ENCODE measurements at regions not wholly inside any gene's neighbourhood (a gene's known extent, or its start where the extent isn't known, plus 50 kb on each side); places are given as distances from the start of the nearest gene placed in this dataset.

GRCh38 chr5:9781890-9782289, 151.7 kb upstream of the TAS2R1 start:
- Histone ChIP-seq H3K27me3 (no peaks in the 10 kb centered on the region), H3K4me1 (ENCODE audit: insufficient read depth) (no peaks in the 10 kb centered on the region), H3K27ac (no peak overlapping the region), H3K9me3 (no peaks in the 10 kb centered on the region), H3K4me3 (no peak overlapping the region), H3K36me3 (no peaks in the 10 kb centered on the region)
- intact Hi-C loops (cut with DNase I): no loop called here
- DNase-seq: no peak
- WGBS, 3 donors: 74 to 89% (median 81%) methylated on average over 1 of the region's 1 CpG
- TF ChIP-seq EP300 (IDR thresholded peaks at IDR 0.05) (no peak), CTCF (IDR thresholded peaks at IDR 0.05) (no peak), POLR2A (IDR thresholded peaks at IDR 0.05) (no peak)

GRCh38 chr5:9781275-9781674, 151.1 kb upstream of the TAS2R1 start:
- 76 to 80% (median 77%) methylated on average over 2 of the region's 2 CpGs for WGBS, 3 donors
- intact Hi-C loops (cut with DNase I): no loop called here
- no peak for DNase-seq
- Histone ChIP-seq H3K4me1 (ENCODE audit: insufficient read depth) (no peaks in the 10 kb centered on the region), H3K27ac (no peak overlapping the region), H3K4me3 (no peak overlapping the region), H3K9me3 (no peaks in the 10 kb centered on the region), H3K36me3 (no peaks in the 10 kb centered on the region), H3K27me3 (no peaks in the 10 kb centered on the region)
- TF ChIP-seq CTCF (IDR thresholded peaks at IDR 0.05) (no peak), POLR2A (IDR thresholded peaks at IDR 0.05) (no peak), EP300 (IDR thresholded peaks at IDR 0.05) (no peak)

GRCh38 chr5:9780501-9780900, 150.3 kb upstream of the TAS2R1 start:
- no peaks in the 10 kb centered on the region for H3K4me1 ChIP-seq (ENCODE audit: insufficient read depth)
- DNase-seq: no peak
- H3K27me3 ChIP-seq: no peaks in the 10 kb centered on the region
- H3K4me3 ChIP-seq: no peak overlapping the region
- no peaks in the 10 kb centered on the region for H3K9me3 ChIP-seq
- intact Hi-C loops (cut with DNase I): no loop called here
- 90 to 95% (median 92%) methylated on average over 11 of the region's 11 CpGs for WGBS, 3 donors
- H3K36me3 ChIP-seq: no peaks in the 10 kb centered on the region
- no peak overlapping the region for H3K27ac ChIP-seq
- TF ChIP-seq CTCF (IDR thresholded peaks at IDR 0.05): no peak
- TF ChIP-seq POLR2A (IDR thresholded peaks at IDR 0.05): no peak
- TF ChIP-seq EP300 (IDR thresholded peaks at IDR 0.05): no peak

- no peaks in the 10 kb centered on the region for H3K27me3 ChIP-seq
- no peaks in the 10 kb centered on the region for H3K4me1 ChIP-seq (ENCODE audit: insufficient read depth)
- 49 to 62% (median 51%) methylated on average over 3 of the region's 3 CpGs for WGBS, 3 donors
- no peak overlapping the region for H3K27ac ChIP-seq
- no peaks in the 10 kb centered on the region for H3K36me3 ChIP-seq
- TF ChIP-seq CTCF (IDR thresholded peaks at IDR 0.05): no peak
- no peak for TF ChIP-seq POLR2A (IDR thresholded peaks at IDR 0.05)
- H3K9me3 ChIP-seq: no peaks in the 10 kb centered on the region
- DNase-seq: no peak
- intact Hi-C loops (cut with DNase I): no loop called here
- no peak overlapping the region for H3K4me3 ChIP-seq
These were observed 146.4 kb upstream of the TAS2R1 start for GRCh38 chr5:9776525-9776924.

- H3K27ac ChIP-seq: no peak overlapping the region
These were observed 145.2 kb upstream of the TAS2R1 start for GRCh38 chr5:9775339-9775738.

More at GRCh38 chr5:9775339-9775738, 145.2 kb upstream of the TAS2R1 start:
- intact Hi-C loops (cut with DNase I): no loop called here
- TF ChIP-seq POLR2A (IDR thresholded peaks at IDR 0.05): no peak
- no peak for TF ChIP-seq CTCF (IDR thresholded peaks at IDR 0.05)
- no peak for TF ChIP-seq EP300 (IDR thresholded peaks at IDR 0.05)
- H3K9me3 ChIP-seq: no peaks in the 10 kb centered on the region
- no peak overlapping the region for H3K4me3 ChIP-seq
- H3K36me3 ChIP-seq: no peaks in the 10 kb centered on the region
- no peaks in the 10 kb centered on the region for H3K4me1 ChIP-seq (ENCODE audit: insufficient read depth)
- H3K27me3 ChIP-seq: no peaks in the 10 kb centered on the region
- DNase-seq: no peak
